ENCODE measurements at regions not wholly inside any gene's neighbourhood (a gene's known extent, or its start where the extent isn't known, plus 50 kb on each side); places are given as distances from the start of the nearest gene placed in this dataset.
A peak's percentile ranks its signal among the peaks of the same experiment; 100 is the strongest.

DNA sequence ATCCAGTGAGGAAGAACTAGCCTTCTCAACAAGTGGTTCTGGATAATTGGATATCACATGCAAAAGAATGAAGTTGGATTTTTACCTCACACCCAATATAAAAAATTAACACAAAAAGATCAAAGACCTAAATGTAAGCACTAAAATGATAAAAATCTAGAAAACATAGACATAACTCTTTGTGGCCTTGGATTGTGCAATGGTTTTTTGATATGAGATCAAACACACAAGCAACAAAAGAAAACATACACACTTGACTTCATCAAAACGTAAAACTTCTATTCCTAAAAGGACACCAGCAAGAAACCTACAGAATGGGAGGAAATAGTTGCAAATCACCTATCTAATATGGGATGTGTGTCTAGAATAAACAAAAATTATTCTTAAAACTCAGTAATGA is 54.1 kb upstream of the NFE2L2 start:
- H3K4me3 ChIP-seq = no peak overlapping the region
- intact Hi-C loops (cut with DNase I) = no loop called here
- no peaks in the 10 kb centered on the region for H3K9me3 ChIP-seq
- no peaks in the 10 kb centered on the region for H3K36me3 ChIP-seq
- H3K4me1 ChIP-seq = peaks cover 4% of the 10 kb centered on the region
- TF ChIP-seq, protein P1, sequence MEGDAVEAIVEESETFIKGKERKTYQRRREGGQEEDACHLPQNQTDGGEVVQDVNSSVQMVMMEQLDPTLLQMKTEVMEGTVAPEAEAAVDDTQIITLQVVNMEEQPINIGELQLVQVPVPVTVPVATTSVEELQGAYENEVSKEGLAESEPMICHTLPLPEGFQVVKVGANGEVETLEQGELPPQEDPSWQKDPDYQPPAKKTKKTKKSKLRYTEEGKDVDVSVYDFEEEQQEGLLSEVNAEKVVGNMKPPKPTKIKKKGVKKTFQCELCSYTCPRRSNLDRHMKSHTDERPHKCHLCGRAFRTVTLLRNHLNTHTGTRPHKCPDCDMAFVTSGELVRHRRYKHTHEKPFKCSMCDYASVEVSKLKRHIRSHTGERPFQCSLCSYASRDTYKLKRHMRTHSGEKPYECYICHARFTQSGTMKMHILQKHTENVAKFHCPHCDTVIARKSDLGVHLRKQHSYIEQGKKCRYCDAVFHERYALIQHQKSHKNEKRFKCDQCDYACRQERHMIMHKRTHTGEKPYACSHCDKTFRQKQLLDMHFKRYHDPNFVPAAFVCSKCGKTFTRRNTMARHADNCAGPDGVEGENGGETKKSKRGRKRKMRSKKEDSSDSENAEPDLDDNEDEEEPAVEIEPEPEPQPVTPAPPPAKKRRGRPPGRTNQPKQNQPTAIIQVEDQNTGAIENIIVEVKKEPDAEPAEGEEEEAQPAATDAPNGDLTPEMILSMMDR (IDR thresholded peaks at IDR 0.05) = no peak
- DNase-seq = no peak
- no peaks in the 10 kb centered on the region for H3K27me3 ChIP-seq
- H3K9ac ChIP-seq (ENCODE audit: low read depth in 2 of 2, low read length in 2 of 2) = no peak overlapping the region
- no peak overlapping the region for H3K27ac ChIP-seq

DNA sequence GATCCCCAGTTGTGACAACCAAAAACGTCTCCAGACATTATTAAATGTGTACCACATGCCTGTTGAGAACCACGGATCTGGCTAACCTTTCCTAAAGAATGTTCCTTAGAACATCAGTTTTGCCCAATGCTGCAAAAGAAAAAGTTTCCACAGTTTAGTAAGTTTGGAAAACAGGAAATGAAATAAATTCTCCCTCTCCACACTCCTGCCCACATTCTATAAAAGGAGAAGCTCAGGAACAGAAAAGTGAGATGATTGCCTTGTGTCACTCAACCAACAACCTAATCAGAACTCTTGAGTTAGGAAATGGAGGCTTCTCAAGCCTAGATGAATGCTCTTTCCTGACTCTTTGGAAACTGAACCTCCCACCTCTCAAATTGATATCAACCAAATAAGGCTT is 56.1 kb upstream of the NFE2L2 start:
- H3K27ac ChIP-seq = no peak overlapping the region
- H3K36me3 ChIP-seq = no peaks in the 10 kb centered on the region
- H3K4me3 ChIP-seq = no peak overlapping the region
- TF ChIP-seq, protein P1 (IDR thresholded peaks at IDR 0.05) = no peak
- no peak overlapping the region for H3K9ac ChIP-seq (ENCODE audit: low read depth in 2 of 2, low read length in 2 of 2)
- DNase-seq = no peak
- H3K9me3 ChIP-seq = no peaks in the 10 kb centered on the region
- H3K27me3 ChIP-seq = no peaks in the 10 kb centered on the region
- H3K4me1 ChIP-seq = peaks cover 4% of the 10 kb centered on the region
- intact Hi-C loops (cut with DNase I) = no loop called here

DNA sequence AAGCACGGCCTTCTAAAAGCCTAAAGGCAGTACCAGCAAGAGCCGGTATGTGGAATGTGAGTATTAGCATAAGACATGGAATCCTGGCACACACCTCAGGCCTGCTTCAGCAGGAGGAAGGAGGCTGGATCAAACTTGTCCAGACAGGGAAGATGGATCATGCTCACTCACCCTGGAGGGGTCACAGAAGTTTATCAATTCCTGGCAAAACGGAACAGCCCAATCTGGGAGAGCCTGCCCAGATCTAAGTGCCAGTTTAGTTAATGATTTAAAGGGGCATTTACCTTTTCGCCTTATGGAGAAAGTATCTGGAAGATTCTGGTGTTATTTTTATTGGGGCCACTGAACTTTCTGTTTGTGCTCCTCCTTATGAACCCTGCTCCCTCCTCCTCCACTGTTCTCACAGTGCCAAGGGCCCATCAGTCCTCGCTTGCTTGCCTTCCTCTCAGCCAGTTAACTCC is 58.3 kb upstream of the NFE2L2 start:
- Histone ChIP-seq H3K9me3 (no peaks in the 10 kb centered on the region), H3K36me3 (no peaks in the 10 kb centered on the region), H3K4me1 (peaks cover 4% of the 10 kb centered on the region), H3K4me3 (no peak overlapping the region), H3K27ac (peak overlapping the region; percentile 34), H3K9ac (ENCODE audit: low read depth in 2 of 2, low read length in 2 of 2) (peak overlapping the region in 1 of 2 donors; percentile 23), H3K27me3 (no peaks in the 10 kb centered on the region)
- DNase-seq = peak; percentile 70
- intact Hi-C loops (cut with DNase I) = no loop called here
- TF ChIP-seq, protein P1 (IDR thresholded peaks at IDR 0.05) = no peak

DNA sequence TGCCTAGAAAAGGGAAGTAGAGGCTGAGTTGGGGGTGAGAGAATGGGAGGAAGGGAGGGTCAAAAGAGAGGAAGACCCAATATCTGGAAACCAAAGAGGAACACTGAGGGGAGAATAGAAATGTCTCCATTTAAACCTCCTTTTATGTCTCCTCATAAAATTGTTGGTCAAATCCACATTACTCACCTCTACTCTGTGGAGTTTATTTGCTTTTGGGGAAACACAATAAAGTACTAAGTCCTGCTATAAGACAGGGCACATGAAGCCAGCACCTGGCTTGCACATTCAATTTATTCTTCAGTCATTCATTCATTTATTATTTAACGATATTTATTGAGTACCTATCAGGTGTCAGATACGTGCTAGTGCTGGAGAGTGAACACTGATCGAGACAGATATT is 60.3 kb upstream of the NFE2L2 start:
- intact Hi-C loops (cut with DNase I) = no loop called here
- Histone ChIP-seq H3K9me3 (no peaks in the 10 kb centered on the region), H3K27ac (peak overlapping the region; percentile 1), H3K27me3 (no peaks in the 10 kb centered on the region), H3K4me1 (peaks cover 4% of the 10 kb centered on the region), H3K4me3 (no peak overlapping the region), H3K9ac (ENCODE audit: low read depth in 2 of 2, low read length in 2 of 2) (no peak overlapping the region), H3K36me3 (no peaks in the 10 kb centered on the region)
- TF ChIP-seq, protein P1 (IDR thresholded peaks at IDR 0.05) = no peak
- DNase-seq = no peak

DNA sequence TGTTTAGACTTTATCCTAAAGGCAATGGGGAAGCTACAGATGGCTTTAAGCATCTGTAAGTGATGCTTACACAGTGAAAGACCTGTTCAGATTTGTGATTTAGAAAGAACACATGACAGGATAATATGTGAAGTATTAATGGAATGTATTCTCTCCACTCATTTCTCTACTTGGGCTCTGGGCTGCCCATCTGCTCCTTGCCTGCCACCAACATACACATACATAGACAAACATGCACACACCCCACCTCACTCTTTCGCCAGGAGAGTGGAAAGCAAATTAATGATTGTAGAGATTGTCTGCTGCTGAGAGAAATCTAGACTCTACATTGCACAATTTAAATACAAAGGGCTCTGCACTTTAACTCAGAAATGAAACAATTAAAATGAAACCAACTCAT is 61.0 kb upstream of the NFE2L2 start:
- DNase-seq = no peak
- intact Hi-C loops (cut with DNase I) = no loop called here
- Histone ChIP-seq H3K4me1 (peaks cover 4% of the 10 kb centered on the region), H3K9ac (ENCODE audit: low read depth in 2 of 2, low read length in 2 of 2) (peak overlapping the region in 1 of 2 donors; percentile 14), H3K27ac (peak overlapping the region; percentile 1), H3K9me3 (no peaks in the 10 kb centered on the region), H3K4me3 (no peak overlapping the region), H3K36me3 (no peaks in the 10 kb centered on the region), H3K27me3 (no peaks in the 10 kb centered on the region)
- TF ChIP-seq, protein P1 (IDR thresholded peaks at IDR 0.05) = no peak
